Central memory CD4-positive, alpha-beta T cell (primary cell): ENCODE measurements at regions not wholly inside any gene's neighbourhood (a gene's known extent, or its start where the extent isn't known, plus 50 kb on each side); places are given as distances from the start of the nearest gene placed in this dataset.

ENCODE experiments used
- DNase-seq: peaks from one replicate; pipeline ENCODE4 v3.0.0; 2022

DNA sequence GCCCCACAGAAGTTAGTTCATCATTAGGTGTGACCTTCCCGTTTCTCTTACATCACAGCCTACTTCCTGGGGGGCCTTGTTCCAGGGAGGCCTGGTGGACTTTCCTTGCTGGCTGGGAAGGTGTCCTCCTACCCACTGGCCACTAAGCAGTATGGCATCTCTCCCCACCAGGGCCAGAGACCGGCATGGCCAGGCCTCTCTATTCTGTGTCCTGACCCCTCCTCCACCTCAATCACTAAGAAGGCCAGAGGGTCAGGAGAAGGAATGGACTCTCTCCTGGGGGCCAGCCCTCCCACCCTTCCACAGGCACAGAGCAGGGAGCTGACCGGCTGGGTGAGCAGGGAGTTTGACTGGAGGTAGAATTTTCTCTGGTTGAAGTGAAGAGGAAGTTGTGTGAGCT lies 81.9 kb downstream of the PJA1 start:
- no peak for DNase-seq

GRCh38 chrX:69082753-69083150 lies 82.5 kb downstream of the PJA1 start:
- no peak for DNase-seq

DNA sequence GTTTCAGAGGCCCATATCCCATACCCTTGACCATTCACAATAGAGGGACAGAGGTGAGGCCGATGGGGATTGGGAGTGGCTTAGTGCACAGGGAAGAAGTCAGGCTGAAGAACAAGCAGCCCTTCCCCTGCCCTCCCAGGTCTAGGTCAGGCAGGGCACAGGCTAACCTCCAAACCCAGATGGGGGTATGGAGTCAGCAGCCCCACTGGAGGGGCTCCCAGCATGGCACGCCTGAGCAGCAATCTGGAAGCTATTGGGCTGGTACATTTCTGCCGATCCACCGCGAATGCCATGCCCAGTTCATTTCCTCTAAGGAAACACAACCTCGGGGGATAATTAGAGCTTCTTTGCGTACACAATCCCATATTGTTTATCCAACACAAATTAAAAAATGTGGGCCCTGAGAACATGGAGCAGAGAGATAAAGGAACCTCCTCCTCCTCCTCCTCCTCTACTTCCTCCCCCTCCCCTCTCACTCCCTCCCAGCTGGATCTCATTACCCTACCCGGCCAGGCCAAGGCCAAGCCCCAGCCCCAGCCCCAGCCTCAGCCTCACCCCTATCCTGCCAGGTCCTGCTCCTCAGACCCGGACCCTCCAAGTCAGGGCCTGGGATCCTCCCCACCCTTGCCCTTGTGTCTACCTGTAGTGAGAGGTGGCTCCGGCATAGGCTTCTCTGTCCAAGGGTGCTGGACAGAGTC lies 83.0 kb downstream of the PJA1 start:
- no peak for DNase-seq

- DNase-seq, result no peak
These were observed 84.3 kb downstream of the PJA1 start for GRCh38 chrX:69080855-69081465.

- DNase-seq, result no peak
These were observed 86.0 kb downstream of the PJA1 start for GRCh38 chrX:69079268-69079667.

DNA sequence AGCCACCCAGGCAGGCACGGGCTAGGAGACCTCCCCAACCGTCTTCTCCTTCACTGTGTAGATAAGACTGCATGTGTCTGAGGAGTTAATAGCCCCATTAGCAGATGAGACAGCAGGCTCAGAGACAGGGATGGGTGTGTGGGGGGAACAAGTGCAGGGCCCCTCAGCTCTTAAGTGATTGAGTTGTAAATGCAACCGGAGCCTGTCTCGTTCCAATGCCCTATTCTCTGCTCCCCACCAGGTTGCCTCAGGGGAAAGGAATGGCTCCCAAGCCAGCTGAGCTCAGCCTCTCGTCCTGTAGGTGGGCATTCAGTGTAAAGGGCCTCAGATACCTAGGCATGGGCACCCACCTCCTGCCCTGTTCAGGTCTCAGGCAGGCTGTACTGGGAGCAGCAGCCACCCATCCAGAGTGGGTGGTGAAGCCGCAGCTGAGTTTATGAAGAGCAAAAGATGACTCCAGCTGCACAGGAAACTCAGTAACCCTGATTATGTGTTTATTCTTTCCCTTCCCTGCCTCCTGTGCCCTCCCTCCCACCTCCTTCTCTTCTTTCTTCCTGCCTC lies 87.3 kb downstream of the PJA1 start:
- DNase-seq, result no peak

DNA sequence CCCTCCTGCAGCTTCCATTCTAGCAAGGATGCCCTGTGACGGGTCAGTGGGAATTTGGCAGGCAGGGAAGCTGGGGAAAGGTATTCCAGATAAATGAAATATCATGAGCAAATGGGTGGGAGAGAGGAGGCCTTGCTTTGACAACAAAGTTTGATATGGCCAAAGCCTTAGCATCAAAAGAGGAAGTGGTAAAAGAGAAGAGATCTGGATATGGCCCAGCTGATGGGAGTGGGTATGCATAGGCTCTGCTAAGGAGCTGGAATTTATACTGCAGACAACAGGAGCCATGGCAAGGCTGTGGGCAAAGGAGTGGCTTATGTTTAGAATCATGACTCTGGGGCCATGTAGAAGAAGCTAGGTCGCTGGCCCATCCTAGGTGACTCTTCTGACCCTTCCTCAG lies 89.2 kb downstream of the PJA1 start:
- DNase-seq, result no peak

DNA sequence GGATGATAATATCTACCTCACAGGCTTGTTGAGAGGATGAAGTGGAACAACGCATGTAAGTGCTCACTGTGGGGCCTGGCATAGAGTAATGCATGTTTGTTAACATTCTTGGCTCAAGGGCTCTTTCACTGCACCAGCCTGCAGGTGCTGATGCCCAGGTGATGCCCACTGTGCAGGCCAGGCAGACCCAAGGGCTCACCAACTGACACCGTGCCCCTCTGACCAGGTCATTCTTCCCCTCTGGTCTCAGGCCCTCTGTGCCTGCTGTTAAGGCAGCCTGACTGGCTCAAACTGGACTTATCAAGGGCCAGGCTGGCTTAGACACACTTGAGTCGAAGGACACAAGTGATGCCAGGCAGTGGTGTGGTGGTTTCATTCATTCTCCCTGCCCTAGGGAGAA lies 90.5 kb downstream of the PJA1 start:
- DNase-seq, result no peak

- no peak for DNase-seq
These were observed 91.5 kb downstream of the PJA1 start for GRCh38 chrX:69073721-69074120.

DNA sequence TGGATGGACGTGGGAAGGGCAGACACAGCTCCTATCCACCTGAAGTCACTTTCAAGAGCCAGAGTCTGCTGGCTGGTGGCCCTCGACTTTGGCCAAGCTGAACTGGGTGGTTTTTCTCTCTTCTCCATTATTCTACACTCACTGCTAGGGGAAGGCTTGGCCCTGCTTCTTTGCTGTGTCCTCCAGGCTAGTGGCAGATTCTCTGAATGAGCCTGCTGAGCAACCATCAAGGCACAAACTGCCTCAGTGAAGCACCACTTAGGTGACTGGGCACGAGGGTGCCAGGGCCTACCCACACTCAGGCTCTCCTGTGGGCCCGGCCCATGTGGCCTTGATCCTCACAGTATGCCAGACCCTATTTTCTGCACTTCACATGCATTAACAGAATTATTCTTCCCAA lies 92.0 kb downstream of the PJA1 start:
- no peak for DNase-seq

GRCh38 chrX:69072486-69073006 lies 92.7 kb downstream of the PJA1 start:
- DNase-seq, result no peak

DNA sequence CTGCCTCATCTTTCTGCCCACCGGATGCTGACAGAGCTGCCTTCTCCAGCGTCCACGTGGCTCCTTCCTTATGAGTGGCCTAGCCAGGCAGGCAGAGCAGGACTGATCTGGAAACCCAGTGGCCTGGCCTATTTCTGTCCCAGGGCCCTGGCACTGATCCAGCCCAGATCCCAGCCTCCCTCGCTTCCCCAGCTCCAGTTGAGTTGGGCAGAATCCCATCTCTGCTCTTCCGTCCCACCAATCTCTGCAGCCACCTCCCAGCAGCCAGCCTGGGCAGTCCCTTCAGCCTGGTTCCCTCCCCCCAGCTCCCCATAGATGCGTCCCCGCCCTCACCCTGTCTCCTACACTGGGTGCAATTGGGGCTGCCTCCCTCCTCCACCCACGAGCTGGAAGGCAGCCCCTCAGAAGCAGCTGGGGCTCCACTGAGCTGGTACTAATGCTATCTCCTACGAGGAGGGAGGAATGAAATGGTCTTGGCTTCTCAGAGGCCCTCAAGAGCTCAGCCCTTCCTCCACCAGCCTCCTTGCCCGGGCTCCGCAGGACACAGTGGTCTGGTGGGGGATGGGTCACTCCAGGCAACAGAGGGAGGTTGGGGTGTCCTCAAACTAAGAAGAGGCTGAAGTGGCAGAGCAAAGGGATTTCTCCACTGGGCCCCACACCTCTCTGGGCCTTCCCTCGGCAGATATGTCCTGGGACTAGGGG lies 94.2 kb downstream of the PJA1 start:
- no peak for DNase-seq

DNA sequence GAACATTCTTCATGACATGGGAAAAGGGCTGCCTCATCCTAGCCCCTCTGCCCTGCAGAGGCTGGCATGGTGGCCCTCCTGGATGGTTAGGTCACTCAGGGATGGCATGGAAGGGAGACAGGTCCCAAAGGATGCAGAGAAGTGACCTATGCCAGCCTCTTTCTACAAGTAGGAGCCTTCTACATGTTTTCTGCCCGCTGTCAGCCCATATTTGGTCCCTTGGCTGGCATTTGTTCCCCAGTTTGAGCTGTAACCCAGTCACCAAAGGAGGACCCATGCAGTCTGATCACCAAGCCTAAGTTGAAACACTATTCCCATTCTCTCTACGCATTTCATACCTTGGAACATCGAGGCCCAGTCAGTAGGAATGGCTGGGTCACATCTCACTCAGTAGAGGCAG lies 95.4 kb downstream of the PJA1 start:
- no peak for DNase-seq

DNA sequence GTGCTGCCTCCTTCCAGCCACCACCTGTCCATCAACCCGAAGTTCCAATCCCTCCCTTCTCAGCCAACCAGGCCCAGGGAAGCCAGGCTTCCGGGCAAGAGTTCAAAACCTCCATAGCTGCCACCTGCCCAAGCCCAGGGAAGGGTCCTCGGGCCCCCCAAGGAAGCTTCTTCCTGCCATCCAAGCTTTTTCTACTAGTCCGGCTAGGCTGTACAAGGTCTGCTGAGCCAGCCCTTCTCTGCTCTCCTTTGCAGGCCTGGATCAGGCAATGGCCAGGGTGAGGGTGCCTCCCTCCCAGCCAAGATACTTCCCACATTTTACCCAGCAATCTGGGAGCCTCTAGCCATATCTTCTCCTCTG lies 96.2 kb downstream of the PJA1 start:
- no peak for DNase-seq

- no peak for DNase-seq
These were observed 96.8 kb downstream of the PJA1 start for GRCh38 chrX:69068301-69069085.

GRCh38 chrX:69067841-69068240 lies 97.4 kb downstream of the PJA1 start:
- DNase-seq, result no peak

DNA sequence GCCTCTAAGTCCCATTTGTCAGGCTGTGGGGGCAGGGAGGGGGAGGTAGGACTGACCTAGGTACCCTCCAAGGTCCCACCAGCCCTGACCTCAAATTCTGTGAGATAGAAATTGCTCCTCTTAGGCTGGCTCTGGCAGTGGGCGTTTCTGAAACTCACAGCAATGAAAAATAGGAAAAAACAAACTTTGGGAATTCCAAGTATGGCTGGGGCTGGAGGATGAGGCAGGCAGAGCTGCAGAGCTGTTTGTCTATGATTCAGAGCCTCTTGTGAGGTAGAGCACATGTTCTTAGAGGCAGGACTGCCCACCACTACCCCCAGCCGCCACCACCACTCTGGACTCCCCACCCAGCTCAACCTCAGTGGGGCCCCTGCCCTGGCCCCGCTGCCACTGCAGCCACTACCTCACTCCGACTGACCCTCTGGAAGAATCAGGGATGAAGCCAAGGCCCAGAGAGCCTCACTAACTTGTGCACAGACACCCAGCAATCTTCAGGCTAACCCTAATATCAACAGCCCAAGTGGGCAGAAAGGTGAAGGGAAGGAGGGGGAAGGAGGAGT lies 98.2 kb downstream of the PJA1 start:
- DNase-seq, result no peak

- DNase-seq, result no peak
These were observed 99.1 kb downstream of the PJA1 start for GRCh38 chrX:69066021-69066757.

GRCh38 chrX:69065451-69065850 lies 99.8 kb downstream of the PJA1 start:
- no peak for DNase-seq

DNA sequence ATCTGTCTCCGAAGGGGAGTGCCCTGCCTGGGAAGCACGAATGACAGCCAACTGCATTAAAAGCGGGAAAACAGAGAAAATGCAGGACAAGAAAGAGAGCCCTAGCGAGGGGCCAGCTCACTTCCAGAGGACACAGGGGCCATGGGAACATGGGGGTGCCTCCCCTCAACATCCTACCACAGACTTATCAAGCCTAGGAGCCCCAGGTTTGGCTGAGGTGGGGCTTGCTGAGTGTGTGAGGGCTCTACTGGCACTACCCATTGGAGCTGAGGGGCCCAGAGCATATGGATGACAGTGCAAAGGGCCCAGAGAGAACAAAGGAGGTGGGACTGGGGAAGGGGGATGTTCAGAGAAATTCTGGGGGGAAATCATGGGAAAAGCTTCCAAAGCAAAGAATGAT lies 101.8 kb downstream of the PJA1 start:
- no peak for DNase-seq

- DNase-seq, result no peak
These were observed 102.8 kb downstream of the PJA1 start for GRCh38 chrX:69062493-69062892.
